ENCODE measurements at regions not wholly inside any gene's neighbourhood (a gene's known extent, or its start where the extent isn't known, plus 50 kb on each side); places are given as distances from the start of the nearest gene placed in this dataset.

GRCh38 chr4:110742143-110742542 is 119.3 kb upstream of the PITX2 start:
- TF ChIP-seq ZNF639 (CRISPR knock-in tag; conservative IDR thresholded peaks at IDR 0.05 in 1 of 2, IDR thresholded peaks at IDR 0.05 in 1 of 2) (no peak), TCF7 (IDR thresholded peaks at IDR 0.05; ENCODE audit: borderline replicate concordance) (no peak), MTA2 (IDR thresholded peaks at IDR 0.05; ENCODE audit: low read depth) (no peak)
